ENCODE measurements at regions not wholly inside any gene's neighbourhood (a gene's known extent, or its start where the extent isn't known, plus 50 kb on each side); places are given as distances from the start of the nearest gene placed in this dataset.
A peak's percentile ranks its signal among the peaks of the same experiment; 100 is the strongest.

GRCh38 chr11:23679041-23679440 lies 817.8 kb upstream of the LUZP2 start:
- Mint-ChIP-seq H3K36me3 (ENCODE audit: insufficient read depth, unreplicated experiment) (no peaks in the 10 kb centered on the region), H3K4me3 (ENCODE audit: unreplicated experiment) (no peak overlapping the region), H3K4me1 (ENCODE audit: low read depth, unreplicated experiment) (no peaks in the 10 kb centered on the region), H3K27ac (ENCODE audit: unreplicated experiment) (no peak overlapping the region), H3K9me3 (ENCODE audit: unreplicated experiment) (no peaks in the 10 kb centered on the region), H3K27me3 (ENCODE audit: insufficient read depth, unreplicated experiment) (no peaks in the 10 kb centered on the region)
- ChIA-PET POLR2A (no interaction called here), CTCF (no interaction called here)
- no peak for DNase-seq
- intact Hi-C loops (cut with micrococcal nuclease; ENCODE audit: unreplicated experiment) = no loop called here
- no peaks in the 10 kb centered on the region for H3K4me1 ChIP-seq
- H3K4me3 ChIP-seq (ENCODE audit: low read depth, low read length) = no peak overlapping the region
- no TSS peak for BruUV-seq (replicated peaks)
- H3K9me3 ChIP-seq = no peaks in the 10 kb centered on the region
- TF ChIP-seq CTCF (IDR thresholded peaks at IDR 0.05; ENCODE audit: insufficient read depth in 1 of 2, low read depth in 1 of 2, low read length in 1 of 2, severe bottlenecking in 1 of 2, unreplicated experiment in 1 of 2) = no peak
- no peaks in the 10 kb centered on the region for H3K27me3 ChIP-seq (replicated peaks; ENCODE audit: control insufficient read depth, insufficient read depth, low read length)
- no peaks in the 10 kb centered on the region for H3K36me3 ChIP-seq (ENCODE audit: control insufficient read depth, insufficient read depth, low read length)

- no peaks in the 10 kb centered on the region for H3K4me1 ChIP-seq
- H3K9me3 Mint-ChIP-seq (ENCODE audit: unreplicated experiment) = no peaks in the 10 kb centered on the region
- H3K36me3 ChIP-seq (ENCODE audit: control insufficient read depth, insufficient read depth, low read length) = no peaks in the 10 kb centered on the region
- ChIA-PET POLR2A (no interaction called here), CTCF (no interaction called here)
- H3K4me3 ChIP-seq (ENCODE audit: low read depth, low read length) = no peak overlapping the region
- no peaks in the 10 kb centered on the region for H3K36me3 Mint-ChIP-seq (ENCODE audit: insufficient read depth, unreplicated experiment)
- no peaks in the 10 kb centered on the region for H3K27me3 ChIP-seq (replicated peaks; ENCODE audit: control insufficient read depth, insufficient read depth, low read length)
- no peak overlapping the region for H3K4me3 Mint-ChIP-seq (ENCODE audit: unreplicated experiment)
- no peaks in the 10 kb centered on the region for H3K27me3 Mint-ChIP-seq (ENCODE audit: insufficient read depth, unreplicated experiment)
- no peaks in the 10 kb centered on the region for H3K9me3 ChIP-seq
- TF ChIP-seq CTCF (IDR thresholded peaks at IDR 0.05; ENCODE audit: insufficient read depth in 1 of 2, low read depth in 1 of 2, low read length in 1 of 2, severe bottlenecking in 1 of 2, unreplicated experiment in 1 of 2) = no peak
- BruUV-seq (replicated peaks) = no TSS peak
- DNase-seq = peak in 1 of 2 experiments; percentile 25
- intact Hi-C loops (cut with micrococcal nuclease; ENCODE audit: unreplicated experiment) = no loop called here
- H3K4me1 Mint-ChIP-seq (ENCODE audit: low read depth, unreplicated experiment) = no peaks in the 10 kb centered on the region
- no peak overlapping the region for H3K27ac Mint-ChIP-seq (ENCODE audit: unreplicated experiment)
Observed at GRCh38 chr11:23679981-23680380, 816.9 kb upstream of the LUZP2 start.

- DNase-seq = no peak
- no peaks in the 10 kb centered on the region for H3K9me3 ChIP-seq
- Mint-ChIP-seq H3K36me3 (ENCODE audit: insufficient read depth, unreplicated experiment) (no peaks in the 10 kb centered on the region), H3K9me3 (ENCODE audit: unreplicated experiment) (no peaks in the 10 kb centered on the region), H3K4me1 (ENCODE audit: low read depth, unreplicated experiment) (no peaks in the 10 kb centered on the region), H3K27ac (ENCODE audit: unreplicated experiment) (no peak overlapping the region), H3K27me3 (ENCODE audit: insufficient read depth, unreplicated experiment) (no peaks in the 10 kb centered on the region), H3K4me3 (ENCODE audit: unreplicated experiment) (no peak overlapping the region)
- no TSS peak for BruUV-seq (replicated peaks)
- H3K4me1 ChIP-seq = no peaks in the 10 kb centered on the region
- CTCF ChIA-PET = no interaction called here
- no peaks in the 10 kb centered on the region for H3K27me3 ChIP-seq (replicated peaks; ENCODE audit: control insufficient read depth, insufficient read depth, low read length)
- POLR2A ChIA-PET = no interaction called here
- intact Hi-C loops (cut with micrococcal nuclease; ENCODE audit: unreplicated experiment) = no loop called here
- TF ChIP-seq CTCF (IDR thresholded peaks at IDR 0.05; ENCODE audit: insufficient read depth in 1 of 2, low read depth in 1 of 2, low read length in 1 of 2, severe bottlenecking in 1 of 2, unreplicated experiment in 1 of 2) = no peak
- H3K36me3 ChIP-seq (ENCODE audit: control insufficient read depth, insufficient read depth, low read length) = no peaks in the 10 kb centered on the region
- no peak overlapping the region for H3K4me3 ChIP-seq (ENCODE audit: low read depth, low read length)
Observed at GRCh38 chr11:23680488-23681230, 816.2 kb upstream of the LUZP2 start.
